ENCODE measurements at regions not wholly inside any gene's neighbourhood (a gene's known extent, or its start where the extent isn't known, plus 50 kb on each side); places are given as distances from the start of the nearest gene placed in this dataset.

GRCh38 chr22:25358421-25359170 is 139.2 kb downstream of the CRYBB2 start:
- H3K9me3 ChIP-seq (ENCODE audit: control insufficient read depth in 2 of 2, insufficient read depth in 1 of 2, low read depth in 1 of 2, low read length in 1 of 2): no peaks in the 10 kb centered on the region

GRCh38 chr22:25359601-25360261 is 140.3 kb downstream of the CRYBB2 start:
- H3K36me3 ChIP-seq (ENCODE audit: control insufficient read depth in 2 of 2, insufficient read depth in 2 of 2, low read length in 1 of 2): peaks cover 5 to 26% of the 10 kb centered on the region in 2 donors
- 97% methylated on average over 26 of the region's 26 CpGs for WGBS, 2 donors
- H3K27me3 ChIP-seq (ENCODE audit: control insufficient read depth in 1 of 2, insufficient read depth in 2 of 2, low read length in 2 of 2): no peaks in the 10 kb centered on the region
- H3K4me3 ChIP-seq (ENCODE audit: low read depth in 1 of 2, low read length in 2 of 2): no peak overlapping the region
- peaks cover 1 to 6% of the 10 kb centered on the region in 2 donors for H3K4me1 ChIP-seq (ENCODE audit: control insufficient read depth in 2 of 2, insufficient read depth in 2 of 2, low read length in 1 of 2)
- H3K27ac ChIP-seq (ENCODE audit: low read depth in 2 of 2, low read length in 1 of 2): no peak overlapping the region
- H3K9me3 ChIP-seq (ENCODE audit: control insufficient read depth in 2 of 2, insufficient read depth in 1 of 2, low read depth in 1 of 2, low read length in 1 of 2): no peaks in the 10 kb centered on the region

More at GRCh38 chr22:25358421-25359170, 139.2 kb downstream of the CRYBB2 start:
- H3K4me3 ChIP-seq (ENCODE audit: low read depth in 1 of 2, low read length in 2 of 2): no peak overlapping the region
- H3K4me1 ChIP-seq (ENCODE audit: control insufficient read depth in 2 of 2, insufficient read depth in 2 of 2, low read length in 1 of 2): peaks cover 0 to 3% of the 10 kb centered on the region in 2 donors
- H3K36me3 ChIP-seq (ENCODE audit: control insufficient read depth in 2 of 2, insufficient read depth in 2 of 2, low read length in 1 of 2): peaks cover 5 to 31% of the 10 kb centered on the region in 2 donors
- H3K27me3 ChIP-seq (ENCODE audit: control insufficient read depth in 1 of 2, insufficient read depth in 2 of 2, low read length in 2 of 2): no peaks in the 10 kb centered on the region
- no peak overlapping the region for H3K27ac ChIP-seq (ENCODE audit: low read depth in 2 of 2, low read length in 1 of 2)
- 93% methylated on average over 15 of the region's 15 CpGs for WGBS, 2 donors

- Histone ChIP-seq H3K27ac (ENCODE audit: low read depth in 2 of 2, low read length in 1 of 2) (no peak overlapping the region), H3K4me1 (ENCODE audit: control insufficient read depth in 2 of 2, insufficient read depth in 2 of 2, low read length in 1 of 2) (peaks cover 2 to 6% of the 10 kb centered on the region in 2 donors), H3K9me3 (ENCODE audit: control insufficient read depth in 2 of 2, insufficient read depth in 1 of 2, low read depth in 1 of 2, low read length in 1 of 2) (no peaks in the 10 kb centered on the region), H3K36me3 (ENCODE audit: control insufficient read depth in 2 of 2, insufficient read depth in 2 of 2, low read length in 1 of 2) (peaks cover 5 to 31% of the 10 kb centered on the region in 2 donors), H3K27me3 (ENCODE audit: control insufficient read depth in 1 of 2, insufficient read depth in 2 of 2, low read length in 2 of 2) (no peaks in the 10 kb centered on the region), H3K4me3 (ENCODE audit: low read depth in 1 of 2, low read length in 2 of 2) (no peak overlapping the region)
- 90 to 92% methylated on average over 12 of the region's 12 CpGs for WGBS, 2 donors
These were observed 141.0 kb downstream of the CRYBB2 start for GRCh38 chr22:25360411-25360810.

- Histone ChIP-seq H3K36me3 (ENCODE audit: control insufficient read depth in 2 of 2, insufficient read depth in 2 of 2, low read length in 1 of 2) (peaks cover 5 to 33% of the 10 kb centered on the region in 2 donors), H3K9me3 (ENCODE audit: control insufficient read depth in 2 of 2, insufficient read depth in 1 of 2, low read depth in 1 of 2, low read length in 1 of 2) (no peaks in the 10 kb centered on the region), H3K27me3 (ENCODE audit: control insufficient read depth in 1 of 2, insufficient read depth in 2 of 2, low read length in 2 of 2) (no peaks in the 10 kb centered on the region), H3K27ac (ENCODE audit: low read depth in 2 of 2, low read length in 1 of 2) (no peak overlapping the region), H3K4me1 (ENCODE audit: control insufficient read depth in 2 of 2, insufficient read depth in 2 of 2, low read length in 1 of 2) (peaks cover 6 to 7% of the 10 kb centered on the region in 2 donors), H3K4me3 (ENCODE audit: low read depth in 1 of 2, low read length in 2 of 2) (no peak overlapping the region)
- WGBS, 2 donors: 94 to 98% methylated on average over 15 of the region's 15 CpGs
These were observed 141.6 kb downstream of the CRYBB2 start for GRCh38 chr22:25360891-25361645.

- WGBS, 2 donors: 64 to 67% methylated on average over 4 of the region's 4 CpGs
- H3K27me3 ChIP-seq (ENCODE audit: control insufficient read depth in 1 of 2, insufficient read depth in 2 of 2, low read length in 2 of 2): no peaks in the 10 kb centered on the region
- no peak overlapping the region for H3K27ac ChIP-seq (ENCODE audit: low read depth in 2 of 2, low read length in 1 of 2)
- no peaks in the 10 kb centered on the region for H3K9me3 ChIP-seq (ENCODE audit: control insufficient read depth in 2 of 2, insufficient read depth in 1 of 2, low read depth in 1 of 2, low read length in 1 of 2)
- H3K4me1 ChIP-seq (ENCODE audit: control insufficient read depth in 2 of 2, insufficient read depth in 2 of 2, low read length in 1 of 2): peaks cover 6 to 7% of the 10 kb centered on the region in 2 donors
- no peak overlapping the region for H3K4me3 ChIP-seq (ENCODE audit: low read depth in 1 of 2, low read length in 2 of 2)
- H3K36me3 ChIP-seq (ENCODE audit: control insufficient read depth in 2 of 2, insufficient read depth in 2 of 2, low read length in 1 of 2): peaks cover 5 to 36% of the 10 kb centered on the region in 2 donors
These were observed 142.4 kb downstream of the CRYBB2 start for GRCh38 chr22:25361899-25362214.

- H3K4me1 ChIP-seq (ENCODE audit: control insufficient read depth in 2 of 2, insufficient read depth in 2 of 2, low read length in 1 of 2): peaks cover 6 to 7% of the 10 kb centered on the region in 2 donors
- H3K4me3 ChIP-seq (ENCODE audit: low read depth in 1 of 2, low read length in 2 of 2): no peak overlapping the region
- H3K36me3 ChIP-seq (ENCODE audit: control insufficient read depth in 2 of 2, insufficient read depth in 2 of 2, low read length in 1 of 2): peaks cover 4 to 32% of the 10 kb centered on the region in 2 donors
- H3K27ac ChIP-seq (ENCODE audit: low read depth in 2 of 2, low read length in 1 of 2): no peak overlapping the region
- WGBS, 2 donors: 43% methylated on average over 17 of the region's 17 CpGs
- H3K27me3 ChIP-seq (ENCODE audit: control insufficient read depth in 1 of 2, insufficient read depth in 2 of 2, low read length in 2 of 2): no peaks in the 10 kb centered on the region
- no peaks in the 10 kb centered on the region for H3K9me3 ChIP-seq (ENCODE audit: control insufficient read depth in 2 of 2, insufficient read depth in 1 of 2, low read depth in 1 of 2, low read length in 1 of 2)
These were observed 142.9 kb downstream of the CRYBB2 start for GRCh38 chr22:25362215-25362882.

- 69 to 79% methylated on average over 11 of the region's 11 CpGs for WGBS, 2 donors
- no peak overlapping the region for H3K27ac ChIP-seq (ENCODE audit: low read depth in 2 of 2, low read length in 1 of 2)
- H3K36me3 ChIP-seq (ENCODE audit: control insufficient read depth in 2 of 2, insufficient read depth in 2 of 2, low read length in 1 of 2): peaks cover 0 to 28% of the 10 kb centered on the region in 2 donors
- no peak overlapping the region for H3K4me3 ChIP-seq (ENCODE audit: low read depth in 1 of 2, low read length in 2 of 2)
- no peaks in the 10 kb centered on the region for H3K27me3 ChIP-seq (ENCODE audit: control insufficient read depth in 1 of 2, insufficient read depth in 2 of 2, low read length in 2 of 2)
- H3K9me3 ChIP-seq (ENCODE audit: control insufficient read depth in 2 of 2, insufficient read depth in 1 of 2, low read depth in 1 of 2, low read length in 1 of 2): no peaks in the 10 kb centered on the region
- H3K4me1 ChIP-seq (ENCODE audit: control insufficient read depth in 2 of 2, insufficient read depth in 2 of 2, low read length in 1 of 2): peaks cover 5 to 7% of the 10 kb centered on the region in 2 donors
These were observed 143.4 kb downstream of the CRYBB2 start for GRCh38 chr22:25362883-25363240.

- peaks cover 3 to 7% of the 10 kb centered on the region in 2 donors for H3K4me1 ChIP-seq (ENCODE audit: control insufficient read depth in 2 of 2, insufficient read depth in 2 of 2, low read length in 1 of 2)
- WGBS, 2 donors: 93 to 94% methylated on average over 8 of the region's 8 CpGs
These were observed 144.0 kb downstream of the CRYBB2 start for GRCh38 chr22:25363474-25363873.

GRCh38 chr22:25364281-25364680 is 144.8 kb downstream of the CRYBB2 start:
- Histone ChIP-seq H3K4me1 (ENCODE audit: control insufficient read depth in 2 of 2, insufficient read depth in 2 of 2, low read length in 1 of 2) (peaks cover 3 to 7% of the 10 kb centered on the region in 2 donors), H3K27ac (ENCODE audit: low read depth in 2 of 2, low read length in 1 of 2) (no peak overlapping the region), H3K9me3 (ENCODE audit: control insufficient read depth in 2 of 2, insufficient read depth in 1 of 2, low read depth in 1 of 2, low read length in 1 of 2) (no peaks in the 10 kb centered on the region), H3K36me3 (ENCODE audit: control insufficient read depth in 2 of 2, insufficient read depth in 2 of 2, low read length in 1 of 2) (peaks cover 0 to 25% of the 10 kb centered on the region in 2 donors), H3K27me3 (ENCODE audit: control insufficient read depth in 1 of 2, insufficient read depth in 2 of 2, low read length in 2 of 2) (no peaks in the 10 kb centered on the region), H3K4me3 (ENCODE audit: low read depth in 1 of 2, low read length in 2 of 2) (no peak overlapping the region)
- WGBS, 2 donors: 43 to 52% methylated on average over 1 of the region's 1 CpG

More at GRCh38 chr22:25363474-25363873, 144.0 kb downstream of the CRYBB2 start:
- Histone ChIP-seq H3K27ac (ENCODE audit: low read depth in 2 of 2, low read length in 1 of 2) (no peak overlapping the region), H3K36me3 (ENCODE audit: control insufficient read depth in 2 of 2, insufficient read depth in 2 of 2, low read length in 1 of 2) (peaks cover 0 to 26% of the 10 kb centered on the region in 2 donors), H3K27me3 (ENCODE audit: control insufficient read depth in 1 of 2, insufficient read depth in 2 of 2, low read length in 2 of 2) (no peaks in the 10 kb centered on the region), H3K4me3 (ENCODE audit: low read depth in 1 of 2, low read length in 2 of 2) (no peak overlapping the region), H3K9me3 (ENCODE audit: control insufficient read depth in 2 of 2, insufficient read depth in 1 of 2, low read depth in 1 of 2, low read length in 1 of 2) (no peaks in the 10 kb centered on the region)

Measured in esophagus (tissue), 2 donors.